ENCODE measurements at regions not wholly inside any gene's neighbourhood (a gene's known extent, or its start where the extent isn't known, plus 50 kb on each side); places are given as distances from the start of the nearest gene placed in this dataset.
"Not testable (repeated sequence)": the region's sequence is repeated elsewhere in the genome, so short reads cannot be mapped to it uniquely, and the experiment has no call there.

DNA sequence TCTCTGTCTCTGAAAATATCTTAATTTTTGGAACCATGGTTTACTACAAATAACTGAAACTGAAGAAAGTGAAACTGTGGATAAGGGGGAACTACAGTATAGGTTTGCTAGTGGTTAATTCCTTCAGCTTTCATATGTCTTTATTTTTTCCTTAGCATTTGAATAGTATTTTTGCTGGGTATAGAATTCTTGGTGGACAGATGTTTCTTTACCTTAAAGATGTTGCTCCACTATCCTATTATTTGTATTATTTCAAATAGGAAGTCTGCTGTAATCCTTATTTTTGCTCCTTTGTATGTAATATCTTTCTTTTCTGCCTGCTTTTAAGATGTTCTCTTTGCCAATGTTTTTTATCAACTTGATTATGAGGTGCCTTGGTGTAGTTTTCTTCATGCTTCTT is 152.9 kb upstream of the ISL1 start:
- DNase-seq (ENCODE audit: low spot score) = no peak
- in situ Hi-C loops (cut with MboI; ENCODE audit: low sequenced_read_pairs, unreplicated experiment) = no loop called here
- TF ChIP-seq, protein P1, sequence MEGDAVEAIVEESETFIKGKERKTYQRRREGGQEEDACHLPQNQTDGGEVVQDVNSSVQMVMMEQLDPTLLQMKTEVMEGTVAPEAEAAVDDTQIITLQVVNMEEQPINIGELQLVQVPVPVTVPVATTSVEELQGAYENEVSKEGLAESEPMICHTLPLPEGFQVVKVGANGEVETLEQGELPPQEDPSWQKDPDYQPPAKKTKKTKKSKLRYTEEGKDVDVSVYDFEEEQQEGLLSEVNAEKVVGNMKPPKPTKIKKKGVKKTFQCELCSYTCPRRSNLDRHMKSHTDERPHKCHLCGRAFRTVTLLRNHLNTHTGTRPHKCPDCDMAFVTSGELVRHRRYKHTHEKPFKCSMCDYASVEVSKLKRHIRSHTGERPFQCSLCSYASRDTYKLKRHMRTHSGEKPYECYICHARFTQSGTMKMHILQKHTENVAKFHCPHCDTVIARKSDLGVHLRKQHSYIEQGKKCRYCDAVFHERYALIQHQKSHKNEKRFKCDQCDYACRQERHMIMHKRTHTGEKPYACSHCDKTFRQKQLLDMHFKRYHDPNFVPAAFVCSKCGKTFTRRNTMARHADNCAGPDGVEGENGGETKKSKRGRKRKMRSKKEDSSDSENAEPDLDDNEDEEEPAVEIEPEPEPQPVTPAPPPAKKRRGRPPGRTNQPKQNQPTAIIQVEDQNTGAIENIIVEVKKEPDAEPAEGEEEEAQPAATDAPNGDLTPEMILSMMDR (IDR thresholded peaks at IDR 0.05; ENCODE audit: borderline replicate concordance, control extremely low read depth, extremely low read depth, insufficient read depth, missing control alignments) = no peak

DNA sequence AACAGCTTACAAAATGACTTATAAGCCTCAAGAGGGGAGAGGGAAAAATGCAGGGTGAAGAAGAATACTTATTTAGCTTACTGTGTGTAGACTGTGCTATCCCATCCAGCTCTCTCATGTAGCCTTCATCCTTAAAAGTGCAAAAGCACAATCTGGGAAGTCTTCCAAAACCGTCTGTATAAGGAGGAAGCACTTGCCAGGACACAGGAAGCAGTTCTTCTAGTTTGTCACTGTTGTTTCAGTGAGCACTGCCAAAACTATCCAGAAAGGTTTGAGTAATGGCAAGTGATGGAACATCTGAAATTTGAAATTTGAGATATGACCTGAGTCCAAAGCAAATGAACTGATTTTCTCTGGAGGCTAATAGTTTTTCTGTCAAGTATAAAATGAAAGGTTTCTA is 140.8 kb upstream of the ISL1 start:
- TF ChIP-seq, protein P1 (IDR thresholded peaks at IDR 0.05; ENCODE audit: borderline replicate concordance, control extremely low read depth, extremely low read depth, insufficient read depth, missing control alignments) = no peak
- no peak for DNase-seq (ENCODE audit: low spot score)
- in situ Hi-C loops (cut with MboI; ENCODE audit: low sequenced_read_pairs, unreplicated experiment) = no loop called here

DNA sequence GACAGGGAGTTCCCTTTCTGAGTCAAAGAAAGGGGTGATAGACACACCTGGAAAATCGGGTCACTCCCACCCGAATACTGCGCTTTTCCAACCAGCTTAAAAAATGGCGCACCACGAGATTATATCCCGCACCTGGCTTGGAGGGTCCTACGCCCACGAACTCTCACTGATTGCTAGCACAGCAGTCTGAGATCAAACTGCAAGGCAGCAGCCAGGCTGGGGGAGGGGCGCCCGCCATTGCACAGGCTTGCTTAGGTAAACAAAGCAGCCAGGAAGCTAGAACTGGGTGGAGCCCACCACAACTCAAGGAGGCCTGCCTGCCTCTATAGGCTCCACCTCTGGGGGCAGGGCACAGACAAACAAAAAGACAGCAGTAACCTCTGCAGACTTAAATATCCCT is 132.3 kb upstream of the ISL1 start:
- DNase-seq (ENCODE audit: low spot score); in situ Hi-C loops (cut with MboI; ENCODE audit: low sequenced_read_pairs, unreplicated experiment): not testable (repeated sequence)

DNA sequence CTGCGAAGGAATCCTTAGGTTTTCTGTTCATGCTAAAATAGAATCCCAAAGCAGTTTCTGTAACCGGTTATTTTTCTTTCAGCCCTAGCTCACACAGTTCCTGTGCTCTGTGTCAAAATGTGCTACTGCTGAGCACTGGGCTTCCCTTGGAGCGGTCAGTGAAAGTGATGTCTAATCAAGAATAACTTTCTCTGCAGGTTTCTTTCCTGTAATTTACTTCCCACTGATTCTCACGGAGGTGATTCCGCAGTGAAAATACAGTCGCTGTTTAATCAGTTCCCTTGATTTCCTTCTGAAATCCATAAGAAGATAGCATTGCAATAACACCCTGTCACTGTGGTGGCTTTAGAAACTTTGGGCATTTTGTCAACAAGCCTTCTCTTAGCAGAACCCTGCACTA is 112.0 kb upstream of the ISL1 start:
- TF ChIP-seq, protein P1 (IDR thresholded peaks at IDR 0.05; ENCODE audit: borderline replicate concordance, control extremely low read depth, extremely low read depth, insufficient read depth, missing control alignments) = no peak
- in situ Hi-C loops (cut with MboI; ENCODE audit: low sequenced_read_pairs, unreplicated experiment) = no loop called here
- no peak for DNase-seq (ENCODE audit: low spot score)

DNA sequence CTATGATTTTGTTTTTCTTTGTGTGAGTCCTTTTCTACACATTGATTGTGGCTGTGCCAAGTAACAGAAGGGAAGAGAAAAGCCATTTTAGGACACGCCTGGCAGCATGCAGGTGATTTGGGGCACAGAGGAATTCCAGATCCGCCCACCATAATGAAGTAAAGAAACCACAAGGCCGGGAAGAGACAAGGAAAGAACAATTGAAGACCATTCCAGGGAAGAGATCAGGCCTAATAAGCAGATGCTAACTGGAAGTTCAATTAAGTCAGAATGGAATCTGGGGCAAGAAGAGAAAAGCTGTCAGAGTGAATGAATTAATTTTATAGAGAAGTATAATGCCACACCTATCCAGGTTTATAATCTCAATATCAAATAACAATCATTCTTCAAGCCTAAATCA is 110.2 kb upstream of the ISL1 start:
- in situ Hi-C loops (cut with MboI; ENCODE audit: low sequenced_read_pairs, unreplicated experiment) = no loop called here
- TF ChIP-seq, protein P1 (IDR thresholded peaks at IDR 0.05; ENCODE audit: borderline replicate concordance, control extremely low read depth, extremely low read depth, insufficient read depth, missing control alignments) = no peak
- no peak for DNase-seq (ENCODE audit: low spot score)

DNA sequence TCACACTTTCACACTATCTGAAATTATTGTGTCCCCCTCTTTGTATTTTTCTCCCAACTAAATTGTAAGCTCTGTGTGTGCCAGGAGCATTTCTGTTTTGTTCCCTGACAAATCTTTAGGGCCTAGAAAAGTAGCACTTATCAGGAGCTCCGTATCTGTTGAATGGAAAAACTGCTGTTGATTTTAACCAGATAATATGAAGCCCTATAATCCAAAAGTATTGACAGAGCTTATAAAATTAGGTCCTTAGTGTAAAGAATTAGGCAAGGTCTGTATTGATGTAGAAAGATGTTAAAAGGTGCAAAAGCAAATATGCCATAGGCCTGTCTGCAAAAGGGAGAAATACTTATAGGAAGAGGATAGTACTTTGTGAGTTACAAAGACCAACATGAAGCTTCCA is 109.4 kb upstream of the ISL1 start:
- in situ Hi-C loops (cut with MboI; ENCODE audit: low sequenced_read_pairs, unreplicated experiment) = no loop called here
- TF ChIP-seq, protein P1 (IDR thresholded peaks at IDR 0.05; ENCODE audit: borderline replicate concordance, control extremely low read depth, extremely low read depth, insufficient read depth, missing control alignments) = no peak
- no peak for DNase-seq (ENCODE audit: low spot score)

DNA sequence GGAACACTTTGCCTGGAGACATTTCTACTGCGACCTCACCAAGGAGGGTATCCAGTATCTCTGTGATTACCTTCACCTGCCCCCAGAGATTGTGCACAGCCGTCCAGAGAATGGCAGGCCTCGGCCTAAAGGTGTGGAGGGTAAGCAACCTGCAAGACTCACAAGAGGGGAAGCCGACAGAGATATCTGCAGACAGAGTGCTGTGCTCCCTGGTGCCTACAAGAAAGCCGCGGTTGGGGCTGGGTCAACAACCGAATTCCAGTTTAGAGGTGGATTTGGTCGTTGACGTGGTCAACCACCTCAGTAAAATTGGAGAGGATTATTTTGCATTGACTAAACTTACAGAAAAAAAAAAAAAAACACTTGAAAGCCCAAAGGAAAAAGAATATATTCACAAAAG is 107.8 kb upstream of the ISL1 start:
- in situ Hi-C loops (cut with MboI; ENCODE audit: low sequenced_read_pairs, unreplicated experiment) = no loop called here
- DNase-seq (ENCODE audit: low spot score) = no peak
- TF ChIP-seq, protein P1 (IDR thresholded peaks at IDR 0.05; ENCODE audit: borderline replicate concordance, control extremely low read depth, extremely low read depth, insufficient read depth, missing control alignments) = no peak
